Cardiac fibroblast (primary cell): ENCODE measurements at regions not wholly inside any gene's neighbourhood (a gene's known extent, or its start where the extent isn't known, plus 50 kb on each side); places are given as distances from the start of the nearest gene placed in this dataset.

Experiments
- DNase-seq, 2 donors: peaks; one replicate each; pipeline versions ENCODE4 v3.0.0 to v3.0.0-alpha.2; 2010; ENCODE audit warnings: low read depth in 2 of 2
- H3K4me3 ChIP-seq, 2 donors: replicated peaks in 1 of 2; 1 replicate in 1 of 2; 2 replicates in 1 of 2; pipeline ENCODE4 v1.5.1; 2011; ENCODE audit warnings: low read depth in 2 of 2, low read length in 2 of 2, mild to moderate bottlenecking in 2 of 2, moderate library complexity in 1 of 2
- TF ChIP-seq, protein P1 (sequence below): IDR thresholded peaks from one replicate; pipeline ENCODE4 v1.5.1; 2011; ENCODE audit warnings: low read depth, mild to moderate bottlenecking, low read length, inconsistent platforms

- TF ChIP-seq, protein P1, sequence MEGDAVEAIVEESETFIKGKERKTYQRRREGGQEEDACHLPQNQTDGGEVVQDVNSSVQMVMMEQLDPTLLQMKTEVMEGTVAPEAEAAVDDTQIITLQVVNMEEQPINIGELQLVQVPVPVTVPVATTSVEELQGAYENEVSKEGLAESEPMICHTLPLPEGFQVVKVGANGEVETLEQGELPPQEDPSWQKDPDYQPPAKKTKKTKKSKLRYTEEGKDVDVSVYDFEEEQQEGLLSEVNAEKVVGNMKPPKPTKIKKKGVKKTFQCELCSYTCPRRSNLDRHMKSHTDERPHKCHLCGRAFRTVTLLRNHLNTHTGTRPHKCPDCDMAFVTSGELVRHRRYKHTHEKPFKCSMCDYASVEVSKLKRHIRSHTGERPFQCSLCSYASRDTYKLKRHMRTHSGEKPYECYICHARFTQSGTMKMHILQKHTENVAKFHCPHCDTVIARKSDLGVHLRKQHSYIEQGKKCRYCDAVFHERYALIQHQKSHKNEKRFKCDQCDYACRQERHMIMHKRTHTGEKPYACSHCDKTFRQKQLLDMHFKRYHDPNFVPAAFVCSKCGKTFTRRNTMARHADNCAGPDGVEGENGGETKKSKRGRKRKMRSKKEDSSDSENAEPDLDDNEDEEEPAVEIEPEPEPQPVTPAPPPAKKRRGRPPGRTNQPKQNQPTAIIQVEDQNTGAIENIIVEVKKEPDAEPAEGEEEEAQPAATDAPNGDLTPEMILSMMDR = no peak
- DNase-seq = no peak
- no peak overlapping the region for H3K4me3 ChIP-seq
These were observed 64.0 kb upstream of the CEP85L start for GRCh38 chr6:118715376-118715775.

- H3K4me3 ChIP-seq = no peak overlapping the region
- TF ChIP-seq, protein P1 = no peak
- DNase-seq = no peak
These were observed 63.4 kb upstream of the CEP85L start for GRCh38 chr6:118714756-118715155.

DNA sequence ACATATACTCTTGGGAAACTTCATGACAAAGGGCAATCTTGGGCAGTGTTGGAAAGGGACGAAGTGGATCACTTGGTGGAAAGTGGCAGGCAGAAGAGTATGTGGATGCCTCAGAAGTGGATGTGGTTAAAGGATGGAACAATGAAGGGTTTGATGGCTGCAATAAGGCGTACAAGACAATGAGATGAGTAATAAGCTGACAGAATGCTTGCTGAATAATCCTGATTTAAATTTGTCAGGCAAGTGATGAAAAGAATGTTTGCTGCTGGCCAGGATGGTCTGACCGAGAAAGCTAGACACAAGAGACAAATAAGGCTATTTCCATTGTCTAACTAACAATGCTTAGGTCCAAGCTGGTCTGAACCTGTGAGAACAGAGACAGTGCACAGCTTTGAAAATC lies 61.6 kb upstream of the CEP85L start:
- DNase-seq = peak; percentile 45 to 87
- H3K4me3 ChIP-seq = no peak overlapping the region
- TF ChIP-seq, protein P1 = no peak

GRCh38 chr6:118710616-118711015 lies 59.2 kb upstream of the CEP85L start:
- no peak overlapping the region for H3K4me3 ChIP-seq

GRCh38 chr6:118709859-118710350 lies 58.5 kb upstream of the CEP85L start:
- TF ChIP-seq, protein P1 = no peak
- H3K4me3 ChIP-seq = peak overlapping the region in 1 of 2 donors; percentile 56
- DNase-seq = peak; percentile 66 to 87

More at GRCh38 chr6:118710616-118711015, 59.2 kb upstream of the CEP85L start:
- no peak for DNase-seq
- TF ChIP-seq, protein P1 = no peak

- peak; percentile 66 to 88 for DNase-seq
- H3K4me3 ChIP-seq = peak overlapping the region; percentile 30 to 56
- TF ChIP-seq, protein P1 = no peak
These were observed 57.4 kb upstream of the CEP85L start for GRCh38 chr6:118708744-118709143.

DNA sequence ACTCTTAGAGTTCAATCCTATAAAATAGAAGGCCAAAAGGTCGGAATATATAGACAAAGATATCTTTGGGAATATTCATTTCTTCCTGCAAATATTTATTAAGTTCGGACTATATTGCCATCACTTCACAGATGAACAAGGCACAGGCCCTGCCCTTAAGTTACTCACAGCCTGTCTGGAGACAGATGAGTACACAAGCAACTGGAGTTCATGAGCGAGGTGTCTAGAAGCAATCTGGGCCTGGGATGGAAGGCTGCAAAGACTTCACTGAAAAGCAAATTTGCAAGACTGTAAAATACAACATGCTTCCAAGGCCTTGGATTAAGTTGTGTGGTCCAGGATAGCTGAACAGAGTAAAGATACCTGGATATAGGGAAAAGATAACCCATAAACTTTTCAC lies 56.7 kb upstream of the CEP85L start:
- H3K4me3 ChIP-seq = no peak overlapping the region
- DNase-seq = peak; percentile 22 to 79
- TF ChIP-seq, protein P1 = no peak
